NT2/D1 (cell line): ENCODE measurements at regions not wholly inside any gene's neighbourhood (a gene's known extent, or its start where the extent isn't known, plus 50 kb on each side); places are given as distances from the start of the nearest gene placed in this dataset.

ENCODE experiments used
- YY1 ChIP-seq: IDR thresholded peaks from 2 replicates; pipeline ENCODE4 v1.6.1; 2011; ENCODE audit not compliant: insufficient read length, insufficient read depth
- ZNF274 ChIP-seq: IDR thresholded peaks from 2 replicates; pipeline ENCODE4 v1.6.1; 2011; ENCODE audit warnings: mild to moderate bottlenecking, low read depth, low read length

GRCh38 chr2:66869076-66869475 lies 434.2 kb downstream of the MEIS1 start:
- TF ChIP-seq YY1 (no peak), ZNF274 (no peak)
